Caco-2 (cell line): ENCODE measurements at regions not wholly inside any gene's neighbourhood (a gene's known extent, or its start where the extent isn't known, plus 50 kb on each side); places are given as distances from the start of the nearest gene placed in this dataset.

ENCODE experiments used
- BruUV-seq: library from RNA; stranded (reverse); fragments of 400-500 nt; replicated peaks from 2 replicates; lab custom pipeline; 2021; lab: Mats Ljungman, UMichigan
- CTCF ChIA-PET: fragments of 300-600 bp; sonication (Branson Sonifier 250); formaldehyde crosslinking; loops from one replicate; lab custom pipeline; 2022; ENCODE audit warnings: antibody characterized with exemption; lab: Charles Lee
- POLR2A ChIA-PET: fragments of 300-600 bp; sonication (Branson Sonifier 250); formaldehyde crosslinking; loops from one replicate; lab custom pipeline; 2022; ENCODE audit warnings: antibody characterized with exemption; lab: Charles Lee
- DNase-seq, 2 experiments: peaks; one replicate each; pipeline versions ENCODE4 v3.0.0 to v3.0.0-alpha.2; 2020 to 2022
- H3K27me3 ChIP-seq: replicated peaks from 2 replicates; pipeline ENCODE4 v1.6.0; 2011; ENCODE audit warnings: low read length; ENCODE audit not compliant: control insufficient read depth, insufficient read depth
- H3K36me3 ChIP-seq: 2 replicates; pipeline ENCODE4 v1.5.1; 2011; ENCODE audit warnings: low read length; ENCODE audit not compliant: control insufficient read depth, insufficient read depth
- H3K4me1 ChIP-seq: fragments of 250-450 bp; sonication (Bioruptor Pico); 2 replicates; pipeline ENCODE4 v1.5.1; 2020; ENCODE audit warnings: mild to moderate bottlenecking
- H3K4me3 ChIP-seq: 2 replicates; pipeline ENCODE4 v1.5.1; 2011; ENCODE audit warnings: low read depth, mild to moderate bottlenecking, control low read depth, low read length
- H3K9me3 ChIP-seq: fragments of 250-450 bp; sonication (Bioruptor Pico); 2 replicates; pipeline ENCODE4 v1.5.1; 2020; ENCODE audit warnings: mild to moderate bottlenecking, moderate library complexity
- H3K27ac Mint-ChIP-seq: one replicate; pipeline ENCODE4 v1.8.0; 2022; ENCODE audit warnings: mixed read lengths; ENCODE audit not compliant: unreplicated experiment
- H3K27me3 Mint-ChIP-seq: one replicate; pipeline ENCODE4 v1.8.0; 2022; ENCODE audit warnings: mixed read lengths; ENCODE audit not compliant: insufficient read depth, unreplicated experiment
- H3K36me3 Mint-ChIP-seq: one replicate; pipeline ENCODE4 v1.8.0; 2022; ENCODE audit warnings: mild to moderate bottlenecking, mixed read lengths; ENCODE audit not compliant: insufficient read depth, unreplicated experiment
- H3K4me1 Mint-ChIP-seq: one replicate; pipeline ENCODE4 v1.8.0; 2022; ENCODE audit warnings: low read depth, mixed read lengths; ENCODE audit not compliant: unreplicated experiment
- H3K4me3 Mint-ChIP-seq: one replicate; pipeline ENCODE4 v1.8.0; 2022; ENCODE audit warnings: mild to moderate bottlenecking, moderate library complexity, mixed read lengths; ENCODE audit not compliant: unreplicated experiment
- H3K9me3 Mint-ChIP-seq: one replicate; pipeline ENCODE4 v1.8.0; 2022; ENCODE audit warnings: mixed read lengths; ENCODE audit not compliant: unreplicated experiment
- CTCF ChIP-seq, 2 experiments: fragments of 200-600 bp in 1 of 2; IDR thresholded peaks; 1 replicate in 1 of 2; 2 replicates in 1 of 2; pipeline versions ENCODE4 v1.5.1 to v1.8.0; 2011 to 2022; ENCODE audit warnings: antibody characterized with exemption in 1 of 2, control low read depth in 1 of 2, inconsistent platforms in 1 of 2, low read depth in 1 of 2, low read length in 1 of 2, mild to moderate bottlenecking in 1 of 2, moderate library complexity in 1 of 2; ENCODE audit not compliant: insufficient read depth in 1 of 2, severe bottlenecking in 1 of 2, unreplicated experiment in 1 of 2
- intact Hi-C: fragments of 100-400 bp; cut with micrococcal nuclease; formaldehyde crosslinking; loops from one replicate; pipeline ENCODE4 v1.10.0; 2022; ENCODE audit not compliant: unreplicated experiment

GRCh38 chr12:65643171-65643570 lies 181.1 kb upstream of the HMGA2 start:
- no peaks in the 10 kb centered on the region for H3K4me1 ChIP-seq
- no peaks in the 10 kb centered on the region for H3K9me3 ChIP-seq
- H3K27ac Mint-ChIP-seq = no peak overlapping the region
- no peaks in the 10 kb centered on the region for H3K36me3 Mint-ChIP-seq
- no peak for DNase-seq
- no peaks in the 10 kb centered on the region for H3K27me3 Mint-ChIP-seq
- BruUV-seq = no TSS peak
- CTCF ChIA-PET = no interaction called here
- no peaks in the 10 kb centered on the region for H3K27me3 ChIP-seq
- no peak overlapping the region for H3K4me3 ChIP-seq
- intact Hi-C loops = no loop called here
- no peaks in the 10 kb centered on the region for H3K9me3 Mint-ChIP-seq
- no peak for TF ChIP-seq CTCF (IDR thresholded peaks at IDR 0.05; ENCODE audit: insufficient read depth in 1 of 2, low read depth in 1 of 2, low read length in 1 of 2, severe bottlenecking in 1 of 2, unreplicated experiment in 1 of 2)
- POLR2A ChIA-PET = no interaction called here
- no peak overlapping the region for H3K4me3 Mint-ChIP-seq
- no peaks in the 10 kb centered on the region for H3K36me3 ChIP-seq
- no peaks in the 10 kb centered on the region for H3K4me1 Mint-ChIP-seq

- no peak overlapping the region for H3K27ac Mint-ChIP-seq
- CTCF ChIA-PET = interaction anchor here (0.7 kb wide), 1 partner anchor 20 kb away, joined by 3 read pairs; no protein-coding TSS in a partner anchor
Measured at GRCh38 chr12:65643595-65644386, 180.5 kb upstream of the HMGA2 start.

GRCh38 chr12:65646127-65646643 lies 178.1 kb upstream of the HMGA2 start:
- ChIA-PET CTCF (no interaction called here), POLR2A (no interaction called here)
- Histone ChIP-seq H3K27me3 (no peaks in the 10 kb centered on the region), H3K4me3 (no peak overlapping the region), H3K4me1 (no peaks in the 10 kb centered on the region), H3K36me3 (no peaks in the 10 kb centered on the region), H3K9me3 (no peaks in the 10 kb centered on the region)
- DNase-seq = no peak
- no TSS peak for BruUV-seq
- intact Hi-C loops = no loop called here
- no peak for TF ChIP-seq CTCF (IDR thresholded peaks at IDR 0.05; ENCODE audit: insufficient read depth in 1 of 2, low read depth in 1 of 2, low read length in 1 of 2, severe bottlenecking in 1 of 2, unreplicated experiment in 1 of 2)
- Mint-ChIP-seq H3K27ac (no peak overlapping the region), H3K9me3 (no peaks in the 10 kb centered on the region), H3K4me1 (no peaks in the 10 kb centered on the region), H3K27me3 (no peaks in the 10 kb centered on the region), H3K4me3 (no peak overlapping the region), H3K36me3 (no peaks in the 10 kb centered on the region)

More at GRCh38 chr12:65643595-65644386, 180.5 kb upstream of the HMGA2 start:
- H3K9me3 Mint-ChIP-seq = no peaks in the 10 kb centered on the region
- H3K4me1 ChIP-seq = no peaks in the 10 kb centered on the region
- no peaks in the 10 kb centered on the region for H3K27me3 ChIP-seq
- BruUV-seq = TSS peak; percentile 47
- H3K4me3 Mint-ChIP-seq = no peak overlapping the region
- intact Hi-C loops = no loop called here
- H3K36me3 Mint-ChIP-seq = no peaks in the 10 kb centered on the region
- H3K9me3 ChIP-seq = no peaks in the 10 kb centered on the region
- no peaks in the 10 kb centered on the region for H3K4me1 Mint-ChIP-seq
- no peaks in the 10 kb centered on the region for H3K27me3 Mint-ChIP-seq
- no peaks in the 10 kb centered on the region for H3K36me3 ChIP-seq
- POLR2A ChIA-PET = no interaction called here
- no peak for DNase-seq
- H3K4me3 ChIP-seq = no peak overlapping the region
- no peak for TF ChIP-seq CTCF (IDR thresholded peaks at IDR 0.05; ENCODE audit: insufficient read depth in 1 of 2, low read depth in 1 of 2, low read length in 1 of 2, severe bottlenecking in 1 of 2, unreplicated experiment in 1 of 2)
